ENCODE measurements at regions not wholly inside any gene's neighbourhood (a gene's known extent, or its start where the extent isn't known, plus 50 kb on each side); places are given as distances from the start of the nearest gene placed in this dataset.

DNA sequence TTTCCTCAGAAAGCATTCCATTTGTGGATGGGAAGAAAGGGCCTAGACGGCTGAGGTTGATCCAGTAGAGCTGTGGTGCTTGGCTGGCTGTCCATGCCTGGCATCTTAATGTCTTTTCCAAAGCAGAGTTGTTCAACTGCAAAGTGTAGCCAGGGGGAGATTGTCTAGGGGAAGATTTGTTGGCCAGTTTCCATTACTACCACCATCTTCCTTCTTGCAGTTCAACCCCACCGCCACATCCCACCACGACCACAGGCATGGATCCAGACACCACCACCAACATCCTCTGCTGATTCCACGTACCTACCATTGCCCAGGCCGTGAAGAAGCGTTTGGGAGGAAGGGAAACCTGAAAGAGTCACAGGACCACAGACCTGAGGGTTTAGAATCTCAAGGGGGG is 50.7 kb upstream of the HAAO start:
- Mint-ChIP-seq H3K27ac (no peak overlapping the region), H3K4me3 (no peak overlapping the region), H3K4me1 (ENCODE audit: low read depth in 2 of 2) (no peaks in the 10 kb centered on the region), H3K36me3 (ENCODE audit: insufficient read depth) (no peaks in the 10 kb centered on the region), H3K27me3 (no peaks in the 10 kb centered on the region), H3K9me3 (no peaks in the 10 kb centered on the region)
- no peak for DNase-seq
- ATAC-seq (replicated peaks) = no peak

DNA sequence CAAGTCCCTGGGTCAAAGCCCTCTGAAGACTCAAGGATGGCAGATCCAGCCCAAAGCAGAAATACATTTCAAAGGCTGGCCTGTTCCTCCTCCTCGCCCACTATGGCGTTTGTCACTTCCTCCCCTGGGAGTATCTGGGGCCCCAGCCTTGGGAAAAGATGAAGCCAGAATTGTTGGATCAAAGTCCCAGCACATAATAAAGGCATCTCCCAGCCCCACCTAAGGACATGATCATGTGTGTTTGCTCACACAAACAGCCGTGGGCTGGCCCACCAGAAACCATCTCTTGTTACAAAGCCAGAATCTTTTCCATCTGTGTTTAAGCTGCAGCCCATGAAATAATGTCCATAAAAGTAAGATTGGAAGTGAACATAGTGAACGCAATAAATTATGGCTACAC is 50.1 kb upstream of the HAAO start:
- DNase-seq (no peak), ATAC-seq (replicated peaks) (no peak)
- Mint-ChIP-seq H3K27me3 (no peaks in the 10 kb centered on the region), H3K36me3 (ENCODE audit: insufficient read depth) (no peaks in the 10 kb centered on the region), H3K4me3 (no peak overlapping the region), H3K4me1 (ENCODE audit: low read depth in 2 of 2) (no peaks in the 10 kb centered on the region), H3K27ac (no peak overlapping the region), H3K9me3 (no peaks in the 10 kb centered on the region)

Measured in effector memory CD8-positive, alpha-beta T cell (primary cell).